UCSD-AML1 (cell line): ENCODE measurements at regions not wholly inside any gene's neighbourhood (a gene's known extent, or its start where the extent isn't known, plus 50 kb on each side); places are given as distances from the start of the nearest gene placed in this dataset.

Experiments used
- DNase-seq: peaks from one replicate; lab custom pipeline; 2025; ENCODE audit not compliant: unreplicated experiment; lab: John Stamatoyannopoulos, UW

GRCh38 chr1:2969011-2969844 lies 52.0 kb upstream of the ACTRT2 start:
- DNase-seq, result no peak

- DNase-seq, result no peak
Measured at GRCh38 chr1:2969845-2970291, 51.4 kb upstream of the ACTRT2 start.

- DNase-seq, result no peak
Measured at GRCh38 chr1:2970311-2971071, 50.8 kb upstream of the ACTRT2 start.

- no peak for DNase-seq
Measured at GRCh38 chr1:2971101-2971501, 50.2 kb upstream of the ACTRT2 start.
